Cardiac muscle cell (in vitro differentiated cells and primary cell): ENCODE measurements at regions not wholly inside any gene's neighbourhood (a gene's known extent, or its start where the extent isn't known, plus 50 kb on each side); places are given as distances from the start of the nearest gene placed in this dataset.
A peak's percentile ranks its signal among the peaks of the same experiment; 100 is the strongest.

ENCODE experiments used
- DNase-seq, 2 donors: peaks; one replicate each; pipeline versions ENCODE4 v3.0.0 to v3.0.0-alpha.2; 2010 to 2017; ENCODE audit warnings: low read depth in 1 of 2, low spot score in 1 of 2
- H3K27ac ChIP-seq: fragments of 200-600 bp; sonication (generic); 2 replicates; pipeline ENCODE4 v1.5.1; 2016
- H3K27me3 ChIP-seq: fragments of 200-600 bp; sonication (generic); 2 replicates; pipeline ENCODE4 v1.6.0; 2016; ENCODE audit warnings: control low read depth
- H3K36me3 ChIP-seq: fragments of 200-600 bp; sonication (generic); 2 replicates; pipeline ENCODE4 v1.5.1; 2016; ENCODE audit warnings: control low read depth
- H3K4me1 ChIP-seq: fragments of 200-600 bp; sonication (generic); 2 replicates; pipeline ENCODE4 v1.8.1; 2017; ENCODE audit warnings: low read depth, mild to moderate bottlenecking, mixed run types
- H3K4me3 ChIP-seq: fragments of 200-600 bp; sonication (generic); 2 replicates; pipeline ENCODE4 v1.5.1; 2016; ENCODE audit warnings: mild to moderate bottlenecking
- H3K9me3 ChIP-seq: fragments of 200-600 bp; sonication (generic); 2 replicates; pipeline ENCODE4 v1.5.1; 2017; ENCODE audit warnings: low read depth, mild to moderate bottlenecking, control low read depth
- TF ChIP-seq, protein P1 (sequence below): IDR thresholded peaks from 2 replicates; pipeline ENCODE4 v1.5.1; 2012; ENCODE audit warnings: low read depth, mild to moderate bottlenecking, low read length

DNA sequence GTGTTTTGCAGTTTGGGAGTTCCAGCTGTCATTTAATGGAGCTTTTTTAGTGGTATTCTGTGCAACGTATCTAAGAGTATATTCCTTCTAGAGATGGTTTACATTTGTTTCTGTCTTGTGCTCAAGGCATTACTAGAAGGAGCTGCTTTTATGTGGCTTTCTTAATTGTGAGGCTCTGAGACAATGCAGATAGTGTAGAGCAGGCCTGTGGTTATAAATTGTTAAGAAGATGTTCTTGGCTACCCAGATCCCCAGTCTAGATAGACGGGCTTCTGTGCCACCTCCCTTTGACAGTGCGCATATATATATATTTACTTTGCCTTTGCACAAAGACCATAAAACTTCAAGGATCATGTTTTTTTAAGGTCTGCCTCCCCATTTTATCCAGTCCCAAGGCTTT, 160.8 kb upstream of the PODXL start:
- no peak for DNase-seq
- TF ChIP-seq, protein P1, sequence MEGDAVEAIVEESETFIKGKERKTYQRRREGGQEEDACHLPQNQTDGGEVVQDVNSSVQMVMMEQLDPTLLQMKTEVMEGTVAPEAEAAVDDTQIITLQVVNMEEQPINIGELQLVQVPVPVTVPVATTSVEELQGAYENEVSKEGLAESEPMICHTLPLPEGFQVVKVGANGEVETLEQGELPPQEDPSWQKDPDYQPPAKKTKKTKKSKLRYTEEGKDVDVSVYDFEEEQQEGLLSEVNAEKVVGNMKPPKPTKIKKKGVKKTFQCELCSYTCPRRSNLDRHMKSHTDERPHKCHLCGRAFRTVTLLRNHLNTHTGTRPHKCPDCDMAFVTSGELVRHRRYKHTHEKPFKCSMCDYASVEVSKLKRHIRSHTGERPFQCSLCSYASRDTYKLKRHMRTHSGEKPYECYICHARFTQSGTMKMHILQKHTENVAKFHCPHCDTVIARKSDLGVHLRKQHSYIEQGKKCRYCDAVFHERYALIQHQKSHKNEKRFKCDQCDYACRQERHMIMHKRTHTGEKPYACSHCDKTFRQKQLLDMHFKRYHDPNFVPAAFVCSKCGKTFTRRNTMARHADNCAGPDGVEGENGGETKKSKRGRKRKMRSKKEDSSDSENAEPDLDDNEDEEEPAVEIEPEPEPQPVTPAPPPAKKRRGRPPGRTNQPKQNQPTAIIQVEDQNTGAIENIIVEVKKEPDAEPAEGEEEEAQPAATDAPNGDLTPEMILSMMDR: no peak
- Histone ChIP-seq H3K4me3 (no peak overlapping the region), H3K9me3 (no peaks in the 10 kb centered on the region), H3K36me3 (no peaks in the 10 kb centered on the region), H3K27ac (no peak overlapping the region), H3K27me3 (no peaks in the 10 kb centered on the region), H3K4me1 (no peaks in the 10 kb centered on the region)

GRCh38 chr7:131699323-131699722, 142.9 kb upstream of the PODXL start:
- TF ChIP-seq, protein P1: no peak
- H3K9me3 ChIP-seq: no peaks in the 10 kb centered on the region
- DNase-seq: no peak
- H3K27me3 ChIP-seq: no peaks in the 10 kb centered on the region
- no peaks in the 10 kb centered on the region for H3K36me3 ChIP-seq
- no peak overlapping the region for H3K4me3 ChIP-seq
- no peaks in the 10 kb centered on the region for H3K4me1 ChIP-seq
- no peak overlapping the region for H3K27ac ChIP-seq

DNA sequence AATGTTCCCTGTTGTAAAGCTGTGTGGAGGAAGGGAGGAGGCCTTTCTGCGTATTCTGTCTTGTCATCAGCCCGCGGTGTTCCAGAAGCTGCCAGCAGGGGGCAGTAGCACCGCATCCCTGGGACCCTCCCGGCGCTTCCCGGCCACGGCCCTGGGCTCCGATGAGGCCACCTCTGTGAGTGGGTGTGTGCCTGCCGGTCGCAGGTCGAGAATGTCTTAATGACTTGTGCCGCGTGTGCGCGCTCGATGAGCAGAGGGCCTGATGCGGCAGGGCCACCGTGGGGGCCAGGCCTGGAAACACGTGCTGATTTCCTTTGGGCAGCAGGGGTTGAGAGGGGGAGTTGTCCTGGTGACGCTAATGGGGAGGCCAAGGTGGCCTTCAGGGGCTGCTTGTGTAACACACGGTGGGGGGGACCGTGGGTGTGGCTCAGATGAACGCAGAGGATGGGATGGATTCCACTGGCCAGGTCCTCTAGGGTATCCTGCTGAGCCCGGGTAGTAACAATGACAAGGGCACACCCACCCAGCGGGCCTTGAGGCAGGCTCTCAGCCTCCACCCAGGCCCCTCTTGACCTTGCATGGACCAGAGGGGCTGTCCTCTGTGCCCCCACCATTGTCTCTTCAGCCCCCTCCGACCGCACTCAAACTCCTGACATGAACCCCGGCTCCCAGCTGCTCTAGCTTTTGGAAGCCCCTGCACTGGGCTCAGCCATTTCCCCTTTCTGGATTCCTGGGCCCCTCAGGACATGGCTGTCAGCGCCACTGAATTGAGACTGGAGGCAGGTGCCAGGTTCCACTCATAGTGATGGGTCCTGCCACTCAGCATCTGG, 135.9 kb upstream of the PODXL start:
- TF ChIP-seq, protein P1: peak; percentile 97
- DNase-seq: peak; percentile 53 to 79
- Histone ChIP-seq H3K36me3 (no peaks in the 10 kb centered on the region), H3K27ac (no peak overlapping the region), H3K9me3 (no peaks in the 10 kb centered on the region), H3K4me1 (no peaks in the 10 kb centered on the region), H3K27me3 (peaks cover 2% of the 10 kb centered on the region), H3K4me3 (no peak overlapping the region)

DNA sequence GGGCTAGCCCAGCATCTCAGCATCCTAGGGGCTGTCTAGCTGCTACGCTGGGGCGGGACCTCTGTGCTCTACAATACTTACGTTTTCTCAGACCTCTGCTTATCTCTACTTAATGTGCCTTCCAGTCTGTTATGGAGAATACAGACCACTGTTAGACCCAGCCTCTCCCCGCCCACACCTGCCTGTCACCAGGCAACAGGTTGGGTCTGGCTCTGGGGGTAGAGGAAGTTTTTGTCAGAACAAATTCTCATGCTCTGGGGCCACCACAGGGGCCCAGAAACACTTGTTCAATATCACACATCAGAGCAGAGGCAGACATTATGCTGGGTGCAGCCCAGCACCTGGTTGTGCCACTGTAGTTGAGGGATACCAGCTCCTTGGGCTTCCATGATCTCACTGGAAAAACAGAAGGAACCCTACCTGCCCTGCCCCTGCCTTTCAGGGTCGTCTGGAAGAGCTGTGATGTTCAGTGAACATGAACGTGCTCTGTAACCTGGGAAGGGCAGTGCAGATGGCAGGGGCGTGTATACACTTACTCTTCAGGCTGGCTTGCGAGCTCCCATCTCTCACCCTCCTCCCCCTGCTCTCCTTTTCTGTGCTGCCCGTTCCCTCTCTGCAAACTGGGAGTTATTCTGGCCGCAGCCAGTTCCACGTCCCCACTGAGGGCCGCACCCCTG, 135.2 kb upstream of the PODXL start:
- TF ChIP-seq, protein P1: no peak
- H3K9me3 ChIP-seq: no peaks in the 10 kb centered on the region

GRCh38 chr7:131690441-131690840, 134.0 kb upstream of the PODXL start:
- no peaks in the 10 kb centered on the region for H3K9me3 ChIP-seq
- no peak overlapping the region for H3K4me3 ChIP-seq
- TF ChIP-seq, protein P1: no peak
- no peak for DNase-seq
- peaks cover 5% of the 10 kb centered on the region for H3K27me3 ChIP-seq
- H3K36me3 ChIP-seq: no peaks in the 10 kb centered on the region
- no peaks in the 10 kb centered on the region for H3K4me1 ChIP-seq
- no peak overlapping the region for H3K27ac ChIP-seq

More for the DNA sequence above, 135.2 kb upstream of the PODXL start:
- Histone ChIP-seq H3K4me1 (no peaks in the 10 kb centered on the region), H3K4me3 (no peak overlapping the region), H3K27me3 (peaks cover 2% of the 10 kb centered on the region), H3K27ac (no peak overlapping the region), H3K36me3 (no peaks in the 10 kb centered on the region)
- no peak for DNase-seq
